HepG2 (cell line): ENCODE measurements at regions not wholly inside any gene's neighbourhood (a gene's known extent, or its start where the extent isn't known, plus 50 kb on each side); places are given as distances from the start of the nearest gene placed in this dataset.

ENCODE experiments used
- ATAC-seq: fragments of 200-7000 bp; cut with Tn5 transposase; 3 replicates; pipeline ENCODE4 v1.9.1; 2020; ENCODE audit warnings: mild to moderate bottlenecking, moderate library complexity
- BruUV-seq: library from RNA; stranded (reverse); fragments of 400-500 nt; replicated peaks from 2 replicates; lab custom pipeline; 2021; lab: Mats Ljungman, UMichigan
- CTCF ChIA-PET: fragments of 300-600 bp; formaldehyde crosslinking; extraction: SDS; loops from one replicate; lab custom pipeline; 2021; ENCODE audit warnings: low total read pairs, inconsistent platforms, low intra/inter-chr PET ratio; lab: Yijun Ruan, JAX
- POLR2A ChIA-PET: fragments of 350-600 bp; sonication (Branson Sonifier 250); formaldehyde crosslinking; loops from one replicate; lab custom pipeline; 2020; ENCODE audit warnings: antibody characterized with exemption, inconsistent platforms; lab: Yijun Ruan, JAX
- DNase-seq: peaks from one replicate; pipeline ENCODE4 v3.0.0-alpha.2; 2015; ENCODE audit warnings: low spot score
- FAIRE-seq: peaks from 3 replicates; lab custom pipeline; 2011; peaks lifted over from hg19 to GRCh38; lab: Jason Lieb, UNC
- H2AFZ ChIP-seq: one replicate; pipeline ENCODE4 v1.6.1; 2011; ENCODE audit warnings: low read length, inconsistent platforms
- H3K27ac ChIP-seq: fragments of 300-600 bp; 3 replicates; pipeline ENCODE4 v1.8.0; 2011; ENCODE audit warnings: mixed run types, mild to moderate bottlenecking, mixed read lengths, low read length, inconsistent platforms; ENCODE audit not compliant: insufficient read depth; ENCODE audit errors: extremely low read length
- H3K27me3 ChIP-seq, 2 experiments: fragments of 200-600 bp in 1 of 2; 2 replicates in 1 of 2; 3 replicates in 1 of 2; pipeline versions ENCODE4 v1.6.0 to v1.8.0; 2011; ENCODE audit warnings: low read length in 2 of 2, mild to moderate bottlenecking in 2 of 2, moderate library complexity in 2 of 2, inconsistent platforms in 1 of 2; ENCODE audit not compliant: insufficient read depth in 2 of 2, control insufficient read depth in 1 of 2
- H3K36me3 ChIP-seq, 2 experiments: fragments of 200-600 bp in 1 of 2; replicated peaks in 1 of 2; 2 replicates in 1 of 2; 3 replicates in 1 of 2; pipeline versions ENCODE4 v1.5.1 to v1.8.0; 2011; ENCODE audit warnings: low read length in 2 of 2, inconsistent platforms in 1 of 2; ENCODE audit not compliant: insufficient read depth in 2 of 2, control insufficient read depth in 1 of 2
- H3K4me1 ChIP-seq: 2 replicates; pipeline ENCODE4 v1.5.1; 2012; ENCODE audit warnings: low read length, inconsistent platforms; ENCODE audit not compliant: insufficient read depth
- H3K4me2 ChIP-seq: 2 replicates; pipeline ENCODE4 v1.6.0; 2011; ENCODE audit warnings: low read depth, low read length, inconsistent platforms
- H3K4me3 ChIP-seq, 3 experiments: fragments of 200-600 bp in 1 of 3; sonication (generic), shearing (Covaris generic) in 1 of 3; replicated peaks in 1 of 3; 2 replicates each; pipeline ENCODE4 v1.5.1; 2011 to 2016; ENCODE audit warnings: low read length in 3 of 3, inconsistent platforms in 2 of 3, low read depth in 2 of 3, mild to moderate bottlenecking in 2 of 3, control low read depth in 1 of 3, mixed read lengths in 1 of 3; ENCODE audit not compliant: insufficient read depth in 1 of 3
- H3K79me2 ChIP-seq: one replicate; pipeline ENCODE4 v1.6.1; 2011; ENCODE audit warnings: low read length, inconsistent platforms; ENCODE audit not compliant: insufficient read depth
- H3K9ac ChIP-seq: 2 replicates; pipeline ENCODE4 v1.6.0; 2011; ENCODE audit warnings: mild to moderate bottlenecking, low read depth, low read length, inconsistent platforms; ENCODE audit not compliant: insufficient read depth
- H3K9me3 ChIP-seq: 2 replicates; pipeline ENCODE4 v1.5.1; 2012; ENCODE audit warnings: mild to moderate bottlenecking, low read length
- H4K20me1 ChIP-seq: 2 replicates; pipeline ENCODE4 v1.6.0; 2011; ENCODE audit warnings: inconsistent platforms, mild to moderate bottlenecking, low read length, moderate library complexity; ENCODE audit not compliant: insufficient read depth
- BRF2 ChIP-seq: sonication (generic); formaldehyde crosslinking; IDR thresholded peaks from 2 replicates; pipeline ENCODE4 v1.8.1; 2022; ENCODE audit warnings: mild to moderate bottlenecking, missing genetic modification reagents
- DZIP1 ChIP-seq: sonication (generic); formaldehyde crosslinking; IDR thresholded peaks from 2 replicates; pipeline ENCODE4 v1.5.0; 2020; ENCODE audit warnings: mild to moderate bottlenecking, missing genetic modification reagents
- KDM4B ChIP-seq: sonication (generic); formaldehyde crosslinking; IDR thresholded peaks from 2 replicates; pipeline ENCODE4 v1.4.0; 2020; ENCODE audit warnings: missing genetic modification reagents
- LRRFIP1 ChIP-seq: sonication (generic); formaldehyde crosslinking; conservative IDR thresholded peaks from 2 replicates; pipeline ENCODE4 v1.4.0; 2020; ENCODE audit warnings: missing genetic modification reagents
- MAFF ChIP-seq: IDR thresholded peaks from 2 replicates; pipeline ENCODE4 v1.6.1; 2011; ENCODE audit warnings: low read depth, low read length, improper control_type of control experiment
- MAFK ChIP-seq, 2 experiments: IDR thresholded peaks in 1 of 2; conservative IDR thresholded peaks in 1 of 2; 2 replicates each; pipeline ENCODE4 v1.6.1; 2011; ENCODE audit warnings: improper control_type of control experiment in 2 of 2, low read length in 2 of 2
- SSRP1 ChIP-seq: IDR thresholded peaks from 2 replicates; pipeline ENCODE4 v1.6.1; 2016; ENCODE audit warnings: control low read depth
- ZBED4 ChIP-seq: sonication (generic); formaldehyde crosslinking; IDR thresholded peaks from 2 replicates; pipeline ENCODE4 v1.4.0; 2020; ENCODE audit warnings: missing genetic modification reagents, borderline replicate concordance
- ZNF678 ChIP-seq: sonication (generic); formaldehyde crosslinking; IDR thresholded peaks from 2 replicates; pipeline ENCODE4 v1.4.0; 2020; ENCODE audit warnings: mild to moderate bottlenecking, missing genetic modification reagents
- WGBS: methylation state at CpG from one replicate; pipeline ENCODE4 v1.1.6; 2017; ENCODE audit warnings: low lambda C conversion rate; 5-methylcytosine and 5-hydroxymethylcytosine counted together
- in situ Hi-C: cut with HindIII; loops from 2 replicates; pipeline ENCODE4 v1.10.0; 2017; ENCODE audit warnings: low pct_unique_long_range_greater_than_20kb; ENCODE audit not compliant: extremely low pct_ligation_motif_present
- intact Hi-C: fragments of 100-400 bp; cut with micrococcal nuclease; formaldehyde crosslinking; loops from one replicate; pipeline ENCODE4 v1.10.0; 2022; ENCODE audit not compliant: unreplicated experiment

GRCh38 chr20:16135630-16136029, 437.6 kb downstream of the KIF16B start:
- Histone ChIP-seq H3K79me2 (no peaks in the 10 kb centered on the region), H3K4me3 (no peak overlapping the region), H2AFZ (no peak overlapping the region), H3K27ac (no peak overlapping the region), H3K4me1 (no peaks in the 10 kb centered on the region), H3K9ac (no peak overlapping the region), H4K20me1 (no peaks in the 10 kb centered on the region), H3K27me3 (no peaks in the 10 kb centered on the region), H3K36me3 (no peaks in the 10 kb centered on the region), H3K4me2 (no peak overlapping the region), H3K9me3 (peaks cover 59% of the 10 kb centered on the region)
- intact Hi-C loops (no loop called here), in situ Hi-C loops (no loop called here)
- 16% methylated on average over 5 of the region's 5 CpGs for WGBS
- DNase-seq (no peak), FAIRE-seq (no peak), ATAC-seq (no peak)
- TF ChIP-seq BRF2 (CRISPR knock-in tag) (no peak), SSRP1 (CRISPR knock-in tag) (no peak), DZIP1 (CRISPR knock-in tag) (no peak), ZNF678 (CRISPR knock-in tag) (no peak), MAFK (conservative IDR thresholded peaks at IDR 0.05 in 1 of 2, IDR thresholded peaks at IDR 0.05 in 1 of 2; ENCODE audit: low read length in 2 of 2) (peak; percentile 85 to 89), ZBED4 (no peak), KDM4B (CRISPR knock-in tag) (no peak), MAFF (peak; percentile 82), LRRFIP1 (CRISPR knock-in tag) (no peak)
- POLR2A ChIA-PET = no interaction called here
- CTCF ChIA-PET = no interaction called here
- no TSS peak for BruUV-seq
